ENCODE measurements at regions not wholly inside any gene's neighbourhood (a gene's known extent, or its start where the extent isn't known, plus 50 kb on each side); places are given as distances from the start of the nearest gene placed in this dataset.

DNA sequence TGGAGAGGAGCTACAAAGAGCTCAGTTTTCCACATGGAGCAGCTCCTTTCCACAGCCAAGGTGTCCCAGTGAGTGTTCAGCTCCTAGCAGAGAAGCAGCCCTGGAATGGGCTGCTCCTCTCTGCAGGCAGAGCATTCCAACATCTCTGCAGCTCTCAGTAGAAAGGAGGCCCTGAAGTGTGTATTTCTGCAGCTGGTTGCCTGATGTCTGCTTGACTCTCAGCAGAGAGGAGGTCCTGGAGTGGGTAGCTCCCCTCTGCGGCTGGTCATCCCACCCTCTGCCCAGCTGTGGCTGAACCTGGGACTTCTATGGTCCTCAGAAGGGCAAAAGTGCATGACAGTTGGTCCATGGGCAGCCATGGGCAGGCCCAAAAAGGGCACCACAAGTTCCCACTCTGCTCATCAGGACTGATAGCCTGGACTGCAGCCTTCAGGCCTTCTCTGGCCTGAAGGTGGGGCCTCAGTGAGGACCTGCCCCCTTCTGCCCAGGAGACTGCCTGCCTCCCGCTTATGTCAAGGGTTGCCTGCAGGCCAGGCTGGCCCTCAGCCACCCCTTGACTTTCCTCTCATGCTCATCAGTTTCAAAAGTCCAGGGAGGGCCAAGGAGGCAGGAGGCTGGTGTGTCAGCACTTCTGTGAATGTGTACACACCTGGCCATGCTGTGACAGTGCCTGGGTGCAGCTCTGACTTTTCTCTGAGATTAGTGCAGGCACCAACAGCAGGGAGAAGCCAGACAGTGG, 605.9 kb upstream of the FAM174A start:
- no peak overlapping the region for H3K14ac ChIP-seq (ENCODE audit: low read length)
- no peaks in the 10 kb centered on the region for H3K4me1 ChIP-seq (ENCODE audit: control insufficient read depth in 1 of 2, insufficient read depth in 2 of 2, low read length in 2 of 2)
- H2BK12ac ChIP-seq (ENCODE audit: low read length), result no peak overlapping the region
- no peak overlapping the region for H3K4me3 ChIP-seq (ENCODE audit: low read depth, low read length)
- H4K12ac ChIP-seq (ENCODE audit: low read depth, low read length), result no peak overlapping the region
- H3K27ac ChIP-seq (ENCODE audit: low read depth, low read length), result no peak overlapping the region
- H3K9me3 ChIP-seq (ENCODE audit: insufficient read depth, low read depth, low read length), result peaks cover 15% of the 10 kb centered on the region
- H3K4ac ChIP-seq (ENCODE audit: low read depth, low read length), result no peak overlapping the region
- H4K91ac ChIP-seq (ENCODE audit: low read depth, low read length), result no peak overlapping the region
- no peak overlapping the region for H3K9ac ChIP-seq (ENCODE audit: low read length)
- no peaks in the 10 kb centered on the region for H3K36me3 ChIP-seq (ENCODE audit: control insufficient read depth in 1 of 2, insufficient read depth in 2 of 2, low read length in 2 of 2)
- H2AFZ ChIP-seq (ENCODE audit: insufficient read depth, low read length, poor library complexity), result no peak overlapping the region
- no peak overlapping the region for H3K4me2 ChIP-seq (ENCODE audit: low read length)
- DNase-seq, result no peak
- H4K8ac ChIP-seq (ENCODE audit: low read depth, low read length), result no peak overlapping the region
- no peak overlapping the region for H2BK120ac ChIP-seq (ENCODE audit: insufficient read depth, low read length, poor library complexity)
- H3K79me1 ChIP-seq (ENCODE audit: low read length), result no peaks in the 10 kb centered on the region
- no peak overlapping the region for H2BK5ac ChIP-seq (ENCODE audit: low read depth, low read length, poor library complexity)
- H3K18ac ChIP-seq (ENCODE audit: low read length), result no peak overlapping the region
- no peaks in the 10 kb centered on the region for H3K79me2 ChIP-seq (ENCODE audit: control insufficient read depth, insufficient read depth, low read length, poor library complexity)
- no peaks in the 10 kb centered on the region for H3K27me3 ChIP-seq (ENCODE audit: insufficient read depth, low read length)
- no peak overlapping the region for H2AK5ac ChIP-seq (ENCODE audit: low read length)
- H3K23ac ChIP-seq (ENCODE audit: low read length), result no peak overlapping the region
- WGBS (ENCODE audit: extremely low coverage, insufficient coverage, insufficient read length), result no CpG with 5 or more reads among the region's 2 CpGs

DNA sequence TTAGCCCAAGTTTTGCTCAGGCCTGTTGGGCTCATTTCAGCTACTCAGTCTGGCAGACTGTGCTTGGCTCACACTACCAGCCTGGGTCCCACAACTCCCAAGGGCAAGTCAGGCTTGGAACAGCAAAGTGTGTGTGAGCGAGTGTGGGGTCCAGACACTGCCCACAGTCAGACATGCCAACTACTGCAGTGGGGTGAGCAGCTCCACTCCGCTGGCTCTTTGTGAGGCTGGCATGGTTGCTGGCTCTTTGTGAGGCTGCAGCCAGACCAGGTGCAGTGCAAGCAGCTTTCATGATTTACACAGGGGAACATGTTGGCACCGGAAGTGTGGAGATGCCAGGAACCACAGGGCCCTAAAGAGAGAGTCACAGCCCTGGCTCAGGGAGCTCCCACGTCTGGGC, 606.7 kb upstream of the FAM174A start:
- no peak overlapping the region for H3K4me2 ChIP-seq (ENCODE audit: low read length)
- no peaks in the 10 kb centered on the region for H3K27me3 ChIP-seq (ENCODE audit: insufficient read depth, low read length)
- no peak overlapping the region for H3K9ac ChIP-seq (ENCODE audit: low read length)
- H3K27ac ChIP-seq (ENCODE audit: low read depth, low read length), result no peak overlapping the region
- no peaks in the 10 kb centered on the region for H3K79me1 ChIP-seq (ENCODE audit: low read length)
- DNase-seq, result no peak
- no peak overlapping the region for H4K8ac ChIP-seq (ENCODE audit: low read depth, low read length)
- H3K4me3 ChIP-seq (ENCODE audit: low read depth, low read length), result no peak overlapping the region
- no peak overlapping the region for H3K14ac ChIP-seq (ENCODE audit: low read length)
- no peak overlapping the region for H3K18ac ChIP-seq (ENCODE audit: low read length)
- no peaks in the 10 kb centered on the region for H3K79me2 ChIP-seq (ENCODE audit: control insufficient read depth, insufficient read depth, low read length, poor library complexity)
- H3K4me1 ChIP-seq (ENCODE audit: control insufficient read depth in 1 of 2, insufficient read depth in 2 of 2, low read length in 2 of 2), result no peaks in the 10 kb centered on the region
- no peak overlapping the region for H2AFZ ChIP-seq (ENCODE audit: insufficient read depth, low read length, poor library complexity)
- H3K23ac ChIP-seq (ENCODE audit: low read length), result no peak overlapping the region
- no peak overlapping the region for H3K4ac ChIP-seq (ENCODE audit: low read depth, low read length)
- no peaks in the 10 kb centered on the region for H3K36me3 ChIP-seq (ENCODE audit: control insufficient read depth in 1 of 2, insufficient read depth in 2 of 2, low read length in 2 of 2)
- H3K9me3 ChIP-seq (ENCODE audit: insufficient read depth, low read depth, low read length), result peaks cover 15% of the 10 kb centered on the region
- H4K91ac ChIP-seq (ENCODE audit: low read depth, low read length), result no peak overlapping the region
- H2BK5ac ChIP-seq (ENCODE audit: low read depth, low read length, poor library complexity), result no peak overlapping the region
- no peak overlapping the region for H2BK12ac ChIP-seq (ENCODE audit: low read length)
- H2BK120ac ChIP-seq (ENCODE audit: insufficient read depth, low read length, poor library complexity), result no peak overlapping the region
- H4K12ac ChIP-seq (ENCODE audit: low read depth, low read length), result no peak overlapping the region
- no CpG with 5 or more reads among the region's 4 CpGs for WGBS (ENCODE audit: extremely low coverage, insufficient coverage, insufficient read length)
- H2AK5ac ChIP-seq (ENCODE audit: low read length), result no peak overlapping the region

GRCh38 chr5:99926463-99926862, 608.7 kb upstream of the FAM174A start:
- Histone ChIP-seq H2AFZ (ENCODE audit: insufficient read depth, low read length, poor library complexity) (no peak overlapping the region), H3K23ac (ENCODE audit: low read length) (no peak overlapping the region), H3K9me3 (ENCODE audit: insufficient read depth, low read depth, low read length) (peaks cover 15% of the 10 kb centered on the region), H2BK12ac (ENCODE audit: low read length) (no peak overlapping the region), H4K91ac (ENCODE audit: low read depth, low read length) (no peak overlapping the region), H3K4me2 (ENCODE audit: low read length) (no peak overlapping the region), H3K79me1 (ENCODE audit: low read length) (no peaks in the 10 kb centered on the region), H3K27me3 (ENCODE audit: insufficient read depth, low read length) (no peaks in the 10 kb centered on the region), H3K14ac (ENCODE audit: low read length) (no peak overlapping the region), H2BK120ac (ENCODE audit: insufficient read depth, low read length, poor library complexity) (no peak overlapping the region), H2AK5ac (ENCODE audit: low read length) (no peak overlapping the region), H3K18ac (ENCODE audit: low read length) (no peak overlapping the region), H3K4ac (ENCODE audit: low read depth, low read length) (no peak overlapping the region), H4K8ac (ENCODE audit: low read depth, low read length) (no peak overlapping the region), H3K4me3 (ENCODE audit: low read depth, low read length) (no peak overlapping the region), H3K27ac (ENCODE audit: low read depth, low read length) (no peak overlapping the region), H3K9ac (ENCODE audit: low read length) (no peak overlapping the region), H4K12ac (ENCODE audit: low read depth, low read length) (no peak overlapping the region), H3K36me3 (ENCODE audit: control insufficient read depth in 1 of 2, insufficient read depth in 2 of 2, low read length in 2 of 2) (no peaks in the 10 kb centered on the region), H3K4me1 (ENCODE audit: control insufficient read depth in 1 of 2, insufficient read depth in 2 of 2, low read length in 2 of 2) (no peaks in the 10 kb centered on the region), H2BK5ac (ENCODE audit: low read depth, low read length, poor library complexity) (no peak overlapping the region), H3K79me2 (ENCODE audit: control insufficient read depth, insufficient read depth, low read length, poor library complexity) (no peaks in the 10 kb centered on the region)
- no peak for DNase-seq
- WGBS (ENCODE audit: extremely low coverage, insufficient coverage, insufficient read length), result no CpG with 5 or more reads among the region's 1 CpG

- Histone ChIP-seq H3K79me2 (ENCODE audit: control insufficient read depth, insufficient read depth, low read length, poor library complexity) (no peaks in the 10 kb centered on the region), H2AK5ac (ENCODE audit: low read length) (no peak overlapping the region), H3K23ac (ENCODE audit: low read length) (no peak overlapping the region), H3K14ac (ENCODE audit: low read length) (no peak overlapping the region), H4K12ac (ENCODE audit: low read depth, low read length) (no peak overlapping the region), H2AFZ (ENCODE audit: insufficient read depth, low read length, poor library complexity) (no peak overlapping the region), H3K4ac (ENCODE audit: low read depth, low read length) (no peak overlapping the region), H2BK5ac (ENCODE audit: low read depth, low read length, poor library complexity) (no peak overlapping the region), H2BK120ac (ENCODE audit: insufficient read depth, low read length, poor library complexity) (no peak overlapping the region), H3K79me1 (ENCODE audit: low read length) (no peaks in the 10 kb centered on the region), H3K27me3 (ENCODE audit: insufficient read depth, low read length) (no peaks in the 10 kb centered on the region), H3K4me3 (ENCODE audit: low read depth, low read length) (no peak overlapping the region), H4K8ac (ENCODE audit: low read depth, low read length) (no peak overlapping the region), H3K27ac (ENCODE audit: low read depth, low read length) (no peak overlapping the region), H4K91ac (ENCODE audit: low read depth, low read length) (no peak overlapping the region), H2BK12ac (ENCODE audit: low read length) (no peak overlapping the region), H3K4me2 (ENCODE audit: low read length) (no peak overlapping the region), H3K9ac (ENCODE audit: low read length) (no peak overlapping the region), H3K18ac (ENCODE audit: low read length) (no peak overlapping the region), H3K36me3 (ENCODE audit: control insufficient read depth in 1 of 2, insufficient read depth in 2 of 2, low read length in 2 of 2) (no peaks in the 10 kb centered on the region), H3K4me1 (ENCODE audit: control insufficient read depth in 1 of 2, insufficient read depth in 2 of 2, low read length in 2 of 2) (no peaks in the 10 kb centered on the region), H3K9me3 (ENCODE audit: insufficient read depth, low read depth, low read length) (no peaks in the 10 kb centered on the region)
- DNase-seq, result no peak
These were observed 612.8 kb upstream of the FAM174A start for GRCh38 chr5:99922386-99922785.
